RWPE2 (cell line): ENCODE measurements at regions not wholly inside any gene's neighbourhood (a gene's known extent, or its start where the extent isn't known, plus 50 kb on each side); places are given as distances from the start of the nearest gene placed in this dataset.

Experiments used
- ATAC-seq: fragments of 200-7000 bp; cut with Tn5 transposase; 3 replicates; pipeline ENCODE4 v1.9.1; 2021; ENCODE audit warnings: low read depth
- DNase-seq: peaks from one replicate; pipeline ENCODE4 v3.0.0-alpha.2; 2020; ENCODE audit warnings: low spot score
- H3K27ac ChIP-seq: fragments of 450-650 bp; 2 replicates; pipeline ENCODE4 v1.5.1; 2017; ENCODE audit warnings: mild to moderate bottlenecking; ENCODE audit not compliant: poor library complexity, severe bottlenecking
- H3K27me3 ChIP-seq: fragments of 250-450 bp; sonication (Bioruptor Pico); 2 replicates; pipeline ENCODE4 v1.5.1; 2021; ENCODE audit warnings: mild to moderate bottlenecking, moderate library complexity; ENCODE audit not compliant: insufficient read depth, poor library complexity, severe bottlenecking
- H3K36me3 ChIP-seq: fragments of 250-450 bp; sonication (Bioruptor Pico); 2 replicates; pipeline ENCODE4 v1.5.1; 2020; ENCODE audit warnings: low read depth, mild to moderate bottlenecking, moderate library complexity
- H3K4me1 ChIP-seq: fragments of 250-450 bp; sonication (Bioruptor Pico); 2 replicates; pipeline ENCODE4 v1.5.1; 2021; ENCODE audit warnings: mild to moderate bottlenecking, moderate library complexity; ENCODE audit not compliant: insufficient read depth, poor library complexity, severe bottlenecking
- H3K4me3 ChIP-seq: fragments of 250-450 bp; sonication (Bioruptor Pico); 2 replicates; pipeline ENCODE4 v1.5.1; 2021; ENCODE audit warnings: mild to moderate bottlenecking, moderate library complexity; ENCODE audit not compliant: severe bottlenecking
- H3K9me3 ChIP-seq: fragments of 250-450 bp; sonication (Bioruptor Pico); 2 replicates; pipeline ENCODE4 v1.5.1; 2021; ENCODE audit warnings: mild to moderate bottlenecking, moderate library complexity; ENCODE audit not compliant: severe bottlenecking
- TF ChIP-seq, protein P1 (sequence below): fragments of 450-650 bp; IDR thresholded peaks from one replicate; pipeline ENCODE4 v1.5.1; 2017; ENCODE audit warnings: mild to moderate bottlenecking, moderate library complexity; ENCODE audit not compliant: poor library complexity, severe bottlenecking

- DNase-seq (no peak), ATAC-seq (no peak)
- Histone ChIP-seq H3K4me3 (no peak overlapping the region), H3K27me3 (no peaks in the 10 kb centered on the region), H3K4me1 (no peaks in the 10 kb centered on the region), H3K36me3 (no peaks in the 10 kb centered on the region), H3K9me3 (no peaks in the 10 kb centered on the region), H3K27ac (no peak overlapping the region)
- TF ChIP-seq, protein P1, sequence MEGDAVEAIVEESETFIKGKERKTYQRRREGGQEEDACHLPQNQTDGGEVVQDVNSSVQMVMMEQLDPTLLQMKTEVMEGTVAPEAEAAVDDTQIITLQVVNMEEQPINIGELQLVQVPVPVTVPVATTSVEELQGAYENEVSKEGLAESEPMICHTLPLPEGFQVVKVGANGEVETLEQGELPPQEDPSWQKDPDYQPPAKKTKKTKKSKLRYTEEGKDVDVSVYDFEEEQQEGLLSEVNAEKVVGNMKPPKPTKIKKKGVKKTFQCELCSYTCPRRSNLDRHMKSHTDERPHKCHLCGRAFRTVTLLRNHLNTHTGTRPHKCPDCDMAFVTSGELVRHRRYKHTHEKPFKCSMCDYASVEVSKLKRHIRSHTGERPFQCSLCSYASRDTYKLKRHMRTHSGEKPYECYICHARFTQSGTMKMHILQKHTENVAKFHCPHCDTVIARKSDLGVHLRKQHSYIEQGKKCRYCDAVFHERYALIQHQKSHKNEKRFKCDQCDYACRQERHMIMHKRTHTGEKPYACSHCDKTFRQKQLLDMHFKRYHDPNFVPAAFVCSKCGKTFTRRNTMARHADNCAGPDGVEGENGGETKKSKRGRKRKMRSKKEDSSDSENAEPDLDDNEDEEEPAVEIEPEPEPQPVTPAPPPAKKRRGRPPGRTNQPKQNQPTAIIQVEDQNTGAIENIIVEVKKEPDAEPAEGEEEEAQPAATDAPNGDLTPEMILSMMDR, result no peak
Measured at GRCh38 chr1:166484471-166484870, 317.7 kb upstream of the FAM78B start.

GRCh38 chr1:166484871-166485270, 318.1 kb upstream of the FAM78B start:
- TF ChIP-seq, protein P1, result no peak
- no peak overlapping the region for H3K4me3 ChIP-seq
- no peaks in the 10 kb centered on the region for H3K27me3 ChIP-seq
- H3K36me3 ChIP-seq, result no peaks in the 10 kb centered on the region
- no peak overlapping the region for H3K27ac ChIP-seq
- H3K9me3 ChIP-seq, result no peaks in the 10 kb centered on the region
- DNase-seq (no peak), ATAC-seq (no peak)
- H3K4me1 ChIP-seq, result no peaks in the 10 kb centered on the region

DNA sequence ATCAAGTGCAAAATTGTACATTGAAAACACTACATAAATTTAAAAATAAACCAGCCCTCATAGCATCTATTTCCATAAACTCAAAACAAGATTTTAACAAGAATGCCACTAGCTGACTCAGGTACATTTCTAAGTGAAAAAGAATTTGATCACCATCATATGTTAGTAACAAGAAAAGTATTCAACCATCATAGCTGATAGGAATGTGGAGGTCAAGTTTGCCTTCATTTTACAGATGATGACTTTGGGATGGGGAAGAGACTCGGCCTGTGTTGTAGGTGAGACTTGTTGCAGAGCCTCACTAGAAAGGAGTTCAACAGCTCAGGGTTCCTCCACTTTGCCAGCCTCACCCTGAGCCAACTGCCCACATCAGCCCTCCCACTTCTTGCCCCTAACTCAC, 318.8 kb upstream of the FAM78B start:
- Histone ChIP-seq H3K36me3 (no peaks in the 10 kb centered on the region), H3K27me3 (no peaks in the 10 kb centered on the region), H3K9me3 (no peaks in the 10 kb centered on the region), H3K4me1 (peaks cover 2% of the 10 kb centered on the region), H3K4me3 (no peak overlapping the region), H3K27ac (no peak overlapping the region)
- TF ChIP-seq, protein P1, result no peak
- peak; percentile 73 for ATAC-seq
- DNase-seq, result no peak

- TF ChIP-seq, protein P1, result no peak
- Histone ChIP-seq H3K27me3 (no peaks in the 10 kb centered on the region), H3K4me1 (peaks cover 2% of the 10 kb centered on the region), H3K36me3 (no peaks in the 10 kb centered on the region), H3K9me3 (peaks cover 1% of the 10 kb centered on the region), H3K27ac (no peak overlapping the region), H3K4me3 (no peak overlapping the region)
- ATAC-seq (no peak), DNase-seq (no peak)
Measured at GRCh38 chr1:166488327-166488726, 321.5 kb upstream of the FAM78B start.

- Histone ChIP-seq H3K27ac (no peak overlapping the region), H3K9me3 (peaks cover 1% of the 10 kb centered on the region), H3K36me3 (no peaks in the 10 kb centered on the region), H3K4me1 (peaks cover 2% of the 10 kb centered on the region), H3K27me3 (no peaks in the 10 kb centered on the region), H3K4me3 (no peak overlapping the region)
- TF ChIP-seq, protein P1, result no peak
- DNase-seq, result no peak
- no peak for ATAC-seq
Measured at GRCh38 chr1:166489356-166489669, 322.5 kb upstream of the FAM78B start.
